Calu3 (cell line): ENCODE measurements at regions not wholly inside any gene's neighbourhood (a gene's known extent, or its start where the extent isn't known, plus 50 kb on each side); places are given as distances from the start of the nearest gene placed in this dataset.

Experiments
- BruUV-seq: library from RNA; stranded (reverse); fragments of 400-500 nt; replicated peaks from 2 replicates; lab custom pipeline; 2021; lab: Mats Ljungman, UMichigan
- CTCF ChIA-PET: fragments of 300-600 bp; sonication (Branson Sonifier 250); formaldehyde crosslinking; loops from one replicate; lab custom pipeline; 2022; ENCODE audit warnings: antibody characterized with exemption; lab: Charles Lee
- DNase-seq: peaks from one replicate; pipeline ENCODE4 v3.0.0; 2022
- H3K27ac Mint-ChIP-seq: one replicate; pipeline ENCODE4 v1.8.0; 2022; ENCODE audit warnings: mixed read lengths; ENCODE audit not compliant: unreplicated experiment
- H3K27me3 Mint-ChIP-seq: one replicate; pipeline ENCODE4 v1.8.0; 2022; ENCODE audit warnings: mixed read lengths; ENCODE audit not compliant: unreplicated experiment
- H3K36me3 Mint-ChIP-seq: one replicate; pipeline ENCODE4 v1.8.0; 2022; ENCODE audit warnings: mild to moderate bottlenecking, moderate library complexity, mixed read lengths; ENCODE audit not compliant: insufficient read depth, unreplicated experiment
- H3K4me1 Mint-ChIP-seq: one replicate; pipeline ENCODE4 v1.8.0; 2022; ENCODE audit warnings: mild to moderate bottlenecking, low read depth, mixed read lengths; ENCODE audit not compliant: unreplicated experiment
- H3K4me3 Mint-ChIP-seq: one replicate; pipeline ENCODE4 v1.8.0; 2022; ENCODE audit warnings: mild to moderate bottlenecking, low read depth, moderate library complexity, mixed read lengths; ENCODE audit not compliant: unreplicated experiment
- H3K9me3 Mint-ChIP-seq: one replicate; pipeline ENCODE4 v1.8.0; 2022; ENCODE audit warnings: low read depth, mixed read lengths; ENCODE audit not compliant: unreplicated experiment
- intact Hi-C: fragments of 100-400 bp; cut with micrococcal nuclease; formaldehyde crosslinking; loops from one replicate; pipeline ENCODE4 v1.10.0; 2022; ENCODE audit not compliant: unreplicated experiment
- TF ChIP-seq, protein P1 (sequence below): fragments of 200-600 bp; IDR thresholded peaks from one replicate; pipeline ENCODE4 v1.8.0; 2022; ENCODE audit warnings: antibody characterized with exemption; ENCODE audit not compliant: unreplicated experiment

DNA sequence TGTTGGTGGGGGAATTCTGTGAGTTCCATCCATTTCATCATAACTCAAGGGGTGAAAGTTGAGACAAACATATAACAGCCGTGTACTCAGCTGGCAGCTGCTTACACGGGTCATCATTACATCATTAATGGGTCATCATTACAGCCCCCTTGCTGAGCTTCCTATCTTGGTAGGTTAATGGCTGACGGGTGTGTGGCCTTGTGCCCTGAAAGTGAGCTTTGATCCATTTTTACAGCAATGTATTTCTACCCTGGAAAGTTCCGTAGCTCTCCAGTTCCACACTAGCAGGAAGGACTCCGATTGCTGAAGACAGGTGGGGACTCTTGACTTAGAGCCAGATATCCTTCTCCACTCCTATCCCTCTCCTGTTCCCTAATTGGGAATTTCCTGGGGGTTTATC is 105.2 kb upstream of the DLX2 start:
- CTCF ChIA-PET = interaction anchor here (0.6 kb wide), 1 partner anchor 24 kb away, joined by 5 read pairs; no protein-coding TSS in a partner anchor
- Mint-ChIP-seq H3K4me1 (no peaks in the 10 kb centered on the region), H3K36me3 (no peaks in the 10 kb centered on the region)

DNA sequence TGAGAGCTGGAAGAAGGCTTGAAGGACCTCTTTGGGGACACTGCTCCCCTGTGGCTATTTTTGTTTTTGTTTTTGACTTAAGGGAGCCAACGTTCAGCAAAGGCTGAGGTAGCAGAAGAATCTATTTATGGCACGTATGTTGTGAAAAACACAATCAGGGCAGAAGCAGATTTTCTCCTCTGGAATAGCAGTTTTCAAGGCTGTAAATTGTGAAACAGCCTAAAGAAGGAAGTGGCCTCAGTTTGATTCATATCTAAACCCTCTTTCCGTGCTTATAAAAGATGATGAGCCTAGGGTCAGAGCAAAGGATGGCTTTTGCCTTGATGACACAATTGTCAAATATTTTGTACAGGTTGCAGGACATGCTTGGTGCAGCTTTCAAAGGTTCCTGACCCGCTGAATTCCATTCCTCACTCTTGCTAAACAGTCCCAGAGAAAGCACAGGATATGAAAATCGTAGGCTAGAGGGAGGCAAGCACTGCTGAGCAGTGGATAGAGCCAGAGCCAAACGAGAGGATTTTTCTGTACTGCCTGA is 106.2 kb upstream of the DLX2 start:
- no peak for DNase-seq
- no peaks in the 10 kb centered on the region for H3K27me3 Mint-ChIP-seq
- CTCF ChIA-PET = interaction anchor here (0.6 kb wide), 1 partner anchor 23 kb away, joined by 5 read pairs; no protein-coding TSS in a partner anchor
- no peak overlapping the region for H3K27ac Mint-ChIP-seq
- H3K4me3 Mint-ChIP-seq = no peak overlapping the region
- H3K36me3 Mint-ChIP-seq = no peaks in the 10 kb centered on the region
- BruUV-seq = no TSS peak
- intact Hi-C loops = no loop called here
- TF ChIP-seq, protein P1, sequence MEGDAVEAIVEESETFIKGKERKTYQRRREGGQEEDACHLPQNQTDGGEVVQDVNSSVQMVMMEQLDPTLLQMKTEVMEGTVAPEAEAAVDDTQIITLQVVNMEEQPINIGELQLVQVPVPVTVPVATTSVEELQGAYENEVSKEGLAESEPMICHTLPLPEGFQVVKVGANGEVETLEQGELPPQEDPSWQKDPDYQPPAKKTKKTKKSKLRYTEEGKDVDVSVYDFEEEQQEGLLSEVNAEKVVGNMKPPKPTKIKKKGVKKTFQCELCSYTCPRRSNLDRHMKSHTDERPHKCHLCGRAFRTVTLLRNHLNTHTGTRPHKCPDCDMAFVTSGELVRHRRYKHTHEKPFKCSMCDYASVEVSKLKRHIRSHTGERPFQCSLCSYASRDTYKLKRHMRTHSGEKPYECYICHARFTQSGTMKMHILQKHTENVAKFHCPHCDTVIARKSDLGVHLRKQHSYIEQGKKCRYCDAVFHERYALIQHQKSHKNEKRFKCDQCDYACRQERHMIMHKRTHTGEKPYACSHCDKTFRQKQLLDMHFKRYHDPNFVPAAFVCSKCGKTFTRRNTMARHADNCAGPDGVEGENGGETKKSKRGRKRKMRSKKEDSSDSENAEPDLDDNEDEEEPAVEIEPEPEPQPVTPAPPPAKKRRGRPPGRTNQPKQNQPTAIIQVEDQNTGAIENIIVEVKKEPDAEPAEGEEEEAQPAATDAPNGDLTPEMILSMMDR = no peak
- no peaks in the 10 kb centered on the region for H3K9me3 Mint-ChIP-seq
- H3K4me1 Mint-ChIP-seq = no peaks in the 10 kb centered on the region

More for the DNA sequence above, 105.2 kb upstream of the DLX2 start:
- H3K27ac Mint-ChIP-seq = no peak overlapping the region
- H3K9me3 Mint-ChIP-seq = no peaks in the 10 kb centered on the region
- DNase-seq = no peak
- intact Hi-C loops = no loop called here
- TF ChIP-seq, protein P1 = no peak
- no TSS peak for BruUV-seq
- no peak overlapping the region for H3K4me3 Mint-ChIP-seq
- no peaks in the 10 kb centered on the region for H3K27me3 Mint-ChIP-seq

DNA sequence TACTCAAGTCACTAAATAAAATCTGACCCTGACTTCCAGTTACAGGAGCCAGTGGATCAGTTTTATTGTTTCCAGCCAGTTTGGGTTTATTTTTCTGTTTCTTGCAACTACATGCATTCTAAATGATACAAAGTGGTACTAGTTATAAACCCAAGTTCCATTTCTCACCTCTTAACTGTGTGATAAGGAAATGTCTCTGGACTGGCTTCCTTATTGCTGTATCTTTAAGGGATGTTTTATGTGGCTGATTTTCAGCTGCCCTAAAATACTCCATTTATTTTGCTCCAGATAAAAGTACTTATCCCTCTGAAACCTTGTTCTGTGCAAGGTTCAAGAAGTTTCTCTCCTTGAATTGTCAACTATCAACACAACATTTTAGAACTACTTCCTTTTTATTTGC is 107.9 kb upstream of the DLX2 start:
- intact Hi-C loops = no loop called here
- no peak for DNase-seq
- Mint-ChIP-seq H3K36me3 (no peaks in the 10 kb centered on the region), H3K27ac (no peak overlapping the region), H3K4me3 (no peak overlapping the region), H3K9me3 (no peaks in the 10 kb centered on the region), H3K27me3 (no peaks in the 10 kb centered on the region), H3K4me1 (no peaks in the 10 kb centered on the region)
- TF ChIP-seq, protein P1 = no peak
- no TSS peak for BruUV-seq
- CTCF ChIA-PET = no interaction called here

DNA sequence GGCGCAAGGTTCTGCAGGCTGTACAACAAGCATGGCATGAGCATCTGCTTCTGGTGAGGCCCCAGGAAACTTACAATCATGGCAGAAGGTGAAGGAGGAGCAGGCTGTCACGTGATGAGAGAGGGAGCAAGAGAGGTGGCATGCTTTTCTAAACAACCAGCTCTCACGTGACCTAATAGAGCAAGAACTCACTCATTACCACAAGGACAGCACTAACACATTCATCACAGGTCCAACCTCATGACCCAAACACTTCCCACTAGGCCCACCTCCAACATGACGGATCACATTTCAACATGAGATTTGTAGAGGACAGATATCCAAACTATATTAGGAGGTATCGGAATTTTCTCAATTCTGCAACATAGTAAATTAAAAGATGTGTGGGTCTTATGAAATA is 108.8 kb upstream of the DLX2 start:
- no peak overlapping the region for H3K4me3 Mint-ChIP-seq
- H3K27me3 Mint-ChIP-seq = no peaks in the 10 kb centered on the region
- H3K9me3 Mint-ChIP-seq = no peaks in the 10 kb centered on the region
- H3K27ac Mint-ChIP-seq = no peak overlapping the region
- TF ChIP-seq, protein P1 = no peak
- no TSS peak for BruUV-seq
- intact Hi-C loops = no loop called here
- CTCF ChIA-PET = interaction anchor here (0.6 kb wide), 1 partner anchor 9 kb away, joined by 7 read pairs; no protein-coding TSS in a partner anchor
- DNase-seq = no peak
- no peaks in the 10 kb centered on the region for H3K4me1 Mint-ChIP-seq
- no peaks in the 10 kb centered on the region for H3K36me3 Mint-ChIP-seq
